Right hindlimb (tissue), 1 donor: ENCODE measurements at regions not wholly inside any gene's neighbourhood (a gene's known extent, or its start where the extent isn't known, plus 50 kb on each side); places are given as distances from the start of the nearest gene placed in this dataset.
"Not testable (repeated sequence)": the region's sequence is repeated elsewhere in the genome, so short reads cannot be mapped to it uniquely, and the experiment has no call there.

Experiments
- DNase-seq: peaks from one replicate; pipeline ENCODE4 v3.0.0-alpha.2; 2018

DNA sequence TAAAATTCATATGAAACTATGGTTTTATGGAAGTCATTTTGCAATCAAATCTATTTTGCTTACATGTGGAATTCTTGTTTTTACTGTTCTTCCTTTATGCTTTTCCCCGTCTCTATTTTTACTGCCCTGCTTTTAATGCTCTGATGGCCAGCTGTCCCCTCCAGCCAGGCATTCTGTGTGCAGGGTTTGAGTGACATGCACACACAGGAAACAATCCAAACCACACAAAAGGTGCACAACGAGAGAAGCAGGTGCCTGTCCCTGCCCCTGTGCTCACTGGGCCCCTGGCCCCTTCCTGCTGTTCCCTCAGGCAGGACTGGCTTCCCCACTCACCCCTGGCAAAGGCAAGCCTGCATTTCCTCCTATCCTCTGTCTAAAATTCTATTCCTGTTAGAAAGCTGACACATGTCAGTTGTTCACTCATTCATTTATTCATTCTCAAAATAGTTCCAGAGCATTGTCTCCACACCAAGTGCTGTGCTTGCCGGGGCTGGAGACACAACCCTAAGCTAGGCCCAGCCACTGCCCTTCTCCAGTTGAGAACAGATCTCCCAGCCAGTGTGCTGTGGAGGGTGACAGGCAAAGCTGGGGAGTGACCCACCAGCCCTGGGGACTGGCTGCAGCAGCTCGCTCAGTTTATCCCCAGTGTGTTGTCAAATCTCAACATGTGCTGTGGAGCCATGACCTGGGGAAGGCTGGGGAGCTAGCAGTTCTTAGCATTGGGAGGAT is 346.3 kb downstream of the FBXW7 start:
- DNase-seq, result no peak

- no peak for DNase-seq
Measured at GRCh38 chr4:152188801-152189200, 347.1 kb downstream of the FBXW7 start.

DNA sequence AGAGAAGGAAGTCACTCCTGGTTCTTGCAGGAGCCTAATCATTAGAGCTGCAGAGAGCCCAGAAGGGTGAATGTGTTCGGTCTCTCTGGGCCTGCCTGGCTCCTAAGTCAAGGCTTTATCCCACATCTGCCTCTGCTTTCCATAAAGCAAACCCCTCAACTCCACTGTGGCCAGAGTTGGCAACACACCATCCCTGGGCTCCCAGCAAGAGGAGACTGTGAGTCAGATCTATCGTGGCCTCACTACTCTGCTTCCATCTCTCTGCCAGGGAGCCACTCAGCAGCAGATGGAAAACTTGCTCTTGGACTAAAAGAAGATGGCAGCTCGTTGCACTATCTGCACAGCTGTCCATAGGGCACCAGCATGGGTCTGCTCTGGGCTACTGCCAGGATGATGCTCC is 348.2 kb downstream of the FBXW7 start:
- DNase-seq, result no peak

DNA sequence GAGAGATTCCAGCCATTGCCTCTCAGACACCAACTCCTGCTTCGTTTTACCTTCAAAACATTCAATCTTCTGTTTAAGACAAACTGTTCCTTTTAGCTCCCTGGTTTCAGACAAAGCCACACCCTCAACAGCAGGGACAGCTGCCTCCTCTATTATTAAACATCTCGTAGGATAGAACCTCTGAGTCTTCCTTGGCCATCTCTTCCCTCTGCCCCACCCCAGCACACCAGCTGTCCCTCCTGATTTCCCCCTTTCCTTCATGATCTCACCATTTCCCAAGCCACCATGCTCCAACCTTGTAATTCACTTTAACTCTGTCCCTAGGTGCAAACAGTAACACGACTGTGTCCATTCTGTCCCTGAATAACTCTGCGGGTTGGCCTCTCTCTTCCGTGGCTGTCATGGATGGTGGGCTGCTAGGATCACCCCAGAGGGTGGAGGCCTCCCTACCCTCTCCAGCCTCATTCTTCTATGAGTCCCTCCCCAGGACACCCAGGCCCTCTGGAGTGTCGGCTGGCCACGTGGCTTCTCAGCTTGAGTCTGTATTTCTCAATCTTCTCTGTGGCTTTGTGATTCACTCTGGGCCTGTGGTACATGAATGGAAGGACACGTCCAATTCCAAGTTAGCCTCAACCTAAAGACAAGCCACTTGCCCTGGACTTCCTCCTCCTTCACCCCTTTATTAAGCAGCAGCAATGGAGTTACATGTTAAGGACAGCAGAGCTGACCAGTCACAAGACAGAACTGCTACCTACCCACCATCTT is 349.9 kb downstream of the FBXW7 start:
- DNase-seq, result no peak

GRCh38 chr4:152181150-152181549 is 354.7 kb downstream of the FBXW7 start:
- DNase-seq, result no peak

DNA sequence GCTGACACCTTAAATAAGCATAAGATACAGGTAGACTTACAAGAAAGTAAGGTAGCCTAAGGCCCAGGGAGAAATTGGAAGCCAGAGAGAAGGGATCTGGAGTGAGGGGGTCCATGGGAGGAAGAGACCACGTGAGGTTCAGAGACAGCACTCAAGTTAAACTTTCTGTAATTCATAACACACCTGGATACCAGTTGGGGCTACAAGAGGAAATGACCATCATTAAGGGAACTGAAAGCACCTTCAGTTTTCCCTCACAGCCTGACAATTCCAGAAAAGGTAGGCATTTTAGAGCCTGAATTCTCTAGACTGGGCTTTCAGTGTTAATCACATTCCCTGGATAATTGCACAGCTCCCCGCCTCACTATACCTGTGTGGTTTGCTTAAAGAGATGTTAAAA is 355.5 kb downstream of the FBXW7 start:
- no peak for DNase-seq

DNA sequence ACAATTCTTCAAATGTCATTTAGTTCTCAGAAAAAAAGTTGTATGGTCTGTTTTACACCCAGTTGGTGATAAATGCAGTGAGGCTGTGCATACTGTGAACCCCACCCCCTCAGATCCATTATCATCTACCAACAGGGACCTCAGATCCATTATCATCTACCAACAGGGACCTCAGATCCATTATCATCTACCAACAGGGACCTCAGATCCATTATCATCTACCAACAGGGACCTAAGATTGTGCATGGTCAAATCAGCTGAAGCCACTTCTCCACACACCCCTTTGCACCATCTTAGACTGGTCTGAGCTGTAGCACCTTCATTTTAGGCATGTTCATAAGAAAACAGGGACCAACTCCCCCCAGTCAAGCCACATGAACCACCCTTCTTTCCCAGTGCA is 358.4 kb downstream of the FBXW7 start:
- not testable (repeated sequence) for DNase-seq

DNA sequence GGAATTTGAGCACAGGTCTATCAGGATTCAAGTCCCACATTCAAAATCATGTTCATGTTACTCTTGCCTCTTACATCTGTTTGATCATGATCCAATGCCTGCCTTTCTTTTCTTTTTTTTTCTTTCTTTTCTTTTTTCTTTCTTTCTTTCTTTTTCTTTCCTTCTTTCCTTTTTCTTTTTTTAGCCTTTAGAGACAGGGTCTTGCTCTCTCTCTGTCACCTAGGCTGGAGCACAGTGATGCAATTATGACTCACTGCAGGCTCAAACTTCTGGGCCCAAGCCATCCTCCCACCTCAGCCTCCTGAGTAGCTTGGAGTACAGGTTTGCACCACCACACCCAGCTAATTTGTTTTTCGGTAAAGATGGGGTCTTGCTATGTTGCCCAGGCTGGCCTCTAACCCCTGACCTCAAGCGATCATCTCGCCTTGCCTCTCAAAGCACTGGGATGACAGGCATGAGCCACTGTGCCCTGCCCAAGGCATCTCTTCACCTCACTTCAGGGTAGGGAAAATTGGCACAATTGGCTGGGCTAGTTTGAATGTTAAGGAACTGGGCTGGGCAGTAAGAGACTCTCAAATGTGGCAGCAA is 359.2 kb downstream of the FBXW7 start:
- no peak for DNase-seq

GRCh38 chr4:152175586-152175985 is 360.3 kb downstream of the FBXW7 start:
- DNase-seq, result no peak

DNA sequence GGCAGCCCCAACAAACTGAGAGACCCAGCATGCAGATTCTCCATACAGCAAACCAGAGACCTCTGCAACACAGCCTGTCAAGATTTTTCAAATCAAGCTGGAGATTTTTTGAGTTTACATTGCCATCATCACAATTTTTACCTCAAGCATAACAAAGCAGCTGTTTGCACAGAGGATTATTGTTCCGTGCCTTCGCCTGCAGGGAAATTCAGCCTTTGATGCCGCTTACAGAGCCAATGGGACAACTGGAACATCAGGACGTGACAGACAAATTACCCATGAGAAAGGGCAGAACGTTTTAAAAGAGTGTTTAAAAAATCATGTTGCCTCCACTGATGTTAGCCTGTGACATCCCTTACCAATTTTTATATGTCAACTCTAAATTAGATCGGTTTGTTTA is 363.7 kb downstream of the FBXW7 start:
- no peak for DNase-seq

DNA sequence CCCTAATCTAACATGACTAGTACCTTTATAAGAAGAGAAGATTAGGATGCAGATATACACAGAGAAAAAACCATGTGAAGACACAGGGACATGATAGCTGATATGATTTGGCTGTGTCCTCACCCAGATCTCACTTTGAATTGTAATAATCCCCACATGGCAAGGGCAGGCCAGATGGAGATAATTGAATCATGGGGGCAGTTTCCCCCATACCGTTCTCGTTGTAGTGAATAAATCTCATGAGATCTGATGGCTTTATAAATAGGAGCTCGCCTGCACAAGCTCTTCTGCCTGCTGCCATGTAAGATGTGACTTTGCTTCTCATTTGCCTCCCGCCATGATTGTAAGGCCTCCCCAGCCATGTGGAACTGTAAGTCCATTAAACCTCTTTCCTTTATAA is 364.3 kb downstream of the FBXW7 start:
- DNase-seq, result no peak

DNA sequence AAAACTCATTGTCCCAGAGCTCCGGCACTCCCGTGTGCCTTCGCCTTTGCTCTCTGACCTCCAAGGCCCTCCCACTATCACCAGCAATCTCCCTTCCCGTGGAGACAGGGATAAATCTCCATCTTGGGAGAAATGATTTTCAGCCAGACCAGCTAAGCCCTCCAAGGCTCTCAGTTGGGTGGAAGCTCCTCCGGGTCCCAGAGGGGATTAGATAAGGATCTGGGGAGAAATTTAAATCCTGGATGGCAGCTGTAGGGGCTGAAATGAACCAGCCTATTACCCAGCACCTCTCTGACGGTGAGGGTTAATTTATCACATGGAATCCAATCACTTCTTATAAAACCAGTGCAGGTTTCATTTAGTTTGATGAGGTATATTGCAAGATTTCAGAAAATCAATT is 366.2 kb downstream of the FBXW7 start:
- DNase-seq, result no peak

- no peak for DNase-seq
Measured at GRCh38 chr4:152168987-152169616, 366.8 kb downstream of the FBXW7 start.

DNA sequence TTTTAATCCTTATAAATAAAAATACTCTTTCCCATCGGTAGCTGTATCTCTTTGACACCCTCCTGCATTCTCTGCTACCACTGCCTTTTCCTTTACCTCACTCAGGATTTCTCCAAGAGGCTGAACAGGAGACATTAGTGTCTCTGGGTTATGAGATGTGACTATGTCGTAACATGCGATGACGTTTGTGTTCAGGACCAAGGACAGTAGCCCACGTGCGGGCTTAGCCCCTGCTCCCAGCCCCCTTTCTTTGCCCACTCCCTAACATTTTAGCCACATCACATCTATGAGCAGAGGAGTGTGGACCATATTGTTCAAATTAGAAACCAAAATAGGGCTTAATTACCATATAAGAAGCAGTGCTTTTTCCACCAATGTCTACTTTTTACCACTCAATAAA is 369.3 kb downstream of the FBXW7 start:
- DNase-seq, result peak; percentile 39

DNA sequence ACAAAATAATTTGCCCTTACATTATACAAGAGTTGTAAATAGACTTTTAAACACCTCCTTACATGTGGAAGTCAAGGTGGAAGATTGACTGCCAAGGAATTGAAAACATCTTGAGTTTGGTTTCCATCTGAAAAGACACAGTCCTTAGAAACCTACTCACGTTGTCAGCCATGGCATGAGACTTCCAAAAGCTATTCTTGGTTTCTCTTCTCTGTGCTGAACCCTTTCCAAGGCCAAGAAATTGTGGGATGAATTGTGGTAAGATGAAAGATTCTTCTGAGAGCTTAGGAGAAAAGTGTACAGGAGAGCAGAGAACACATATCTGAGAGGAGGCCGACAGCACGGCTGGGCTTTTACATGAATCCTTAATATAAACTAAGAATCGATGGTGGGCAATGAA is 370.0 kb downstream of the FBXW7 start:
- DNase-seq, result no peak

DNA sequence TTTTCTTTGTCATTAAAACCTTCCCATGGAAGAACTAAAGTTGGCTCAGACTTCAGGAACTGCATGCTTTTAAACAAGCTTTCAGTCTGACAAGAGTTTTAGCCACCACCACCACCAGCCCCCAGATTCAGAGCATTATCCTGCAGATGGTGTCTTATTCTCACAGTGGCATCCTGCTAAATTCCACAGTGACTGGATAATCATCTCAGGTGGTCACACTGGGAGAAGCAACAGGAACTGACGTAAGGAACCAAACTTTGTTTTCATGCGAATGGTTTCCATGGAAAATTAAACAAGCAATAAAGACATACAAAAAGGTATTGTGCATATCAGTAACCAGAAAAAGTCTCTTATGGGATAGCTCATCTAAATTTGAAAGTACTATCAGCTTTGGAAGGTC is 370.7 kb downstream of the FBXW7 start:
- no peak for DNase-seq

- DNase-seq, result no peak
Measured at GRCh38 chr4:152164561-152164960, 371.3 kb downstream of the FBXW7 start.

DNA sequence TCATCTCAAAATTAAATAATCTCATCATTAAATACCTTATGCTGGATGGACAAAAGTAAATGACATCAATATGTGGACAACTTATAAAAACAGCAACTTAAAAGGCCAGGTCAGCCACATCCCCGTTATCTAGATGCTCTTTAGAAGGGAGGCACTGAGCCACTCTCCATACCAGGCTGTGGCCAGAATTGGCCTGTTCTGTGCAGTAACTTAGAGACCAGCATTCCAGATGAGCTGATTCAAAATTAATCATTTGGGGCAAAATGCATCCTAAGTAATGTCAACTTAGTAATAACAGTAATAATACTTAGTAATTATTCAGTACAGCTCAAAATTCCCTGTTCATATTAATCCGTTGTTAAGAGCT is 373.6 kb downstream of the FBXW7 start:
- DNase-seq, result no peak

DNA sequence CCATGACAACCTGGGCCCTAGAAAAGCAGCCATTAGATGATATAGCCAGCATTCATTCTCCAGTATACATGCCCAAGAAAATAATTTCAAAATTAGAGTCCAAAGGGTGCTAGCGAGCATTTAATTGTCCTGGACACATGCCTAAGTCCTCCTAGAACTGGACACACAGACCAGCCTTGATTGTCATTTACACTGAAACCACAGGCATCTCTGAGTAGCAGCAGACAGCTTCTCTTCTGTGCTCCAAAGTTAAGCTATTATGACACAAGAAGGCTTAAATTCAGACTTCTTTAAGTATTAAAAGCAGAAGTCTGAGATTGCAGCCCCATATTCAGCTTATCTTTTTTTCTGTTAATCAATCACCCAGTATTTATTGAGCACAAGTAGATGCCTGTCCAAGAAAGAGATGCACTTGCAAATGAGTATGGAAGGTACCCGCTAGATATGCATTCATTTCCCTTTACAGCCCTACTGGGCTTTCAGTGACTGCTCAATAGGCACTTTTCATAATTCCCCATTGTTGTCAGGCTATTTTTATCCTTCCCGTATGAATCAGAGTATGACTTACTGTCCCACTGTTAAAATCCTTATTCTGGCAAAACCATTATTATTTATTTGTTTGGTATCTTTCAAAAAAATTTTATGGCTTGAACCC is 374.1 kb downstream of the FBXW7 start:
- no peak for DNase-seq

GRCh38 chr4:152160225-152160800 is 375.6 kb downstream of the FBXW7 start:
- DNase-seq, result no peak

DNA sequence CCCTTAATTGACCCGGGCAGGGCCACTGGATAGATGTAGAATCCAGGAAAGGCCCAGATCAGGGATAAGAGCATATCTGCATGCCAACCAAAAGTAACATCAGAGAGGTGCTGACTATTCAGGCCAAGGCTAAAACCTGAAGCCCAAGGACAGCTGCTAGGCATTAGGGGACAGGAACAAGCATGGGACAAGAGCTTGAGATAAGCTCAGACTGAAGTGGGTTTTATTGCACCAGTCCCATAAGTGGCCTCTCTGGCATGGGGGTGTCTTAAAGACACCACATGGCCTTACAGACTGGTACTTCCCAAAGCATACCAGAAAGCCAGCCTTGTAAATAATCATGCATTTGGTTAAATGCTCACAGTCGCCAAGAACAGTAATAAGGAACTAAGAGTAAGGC is 376.1 kb downstream of the FBXW7 start:
- DNase-seq, result no peak

DNA sequence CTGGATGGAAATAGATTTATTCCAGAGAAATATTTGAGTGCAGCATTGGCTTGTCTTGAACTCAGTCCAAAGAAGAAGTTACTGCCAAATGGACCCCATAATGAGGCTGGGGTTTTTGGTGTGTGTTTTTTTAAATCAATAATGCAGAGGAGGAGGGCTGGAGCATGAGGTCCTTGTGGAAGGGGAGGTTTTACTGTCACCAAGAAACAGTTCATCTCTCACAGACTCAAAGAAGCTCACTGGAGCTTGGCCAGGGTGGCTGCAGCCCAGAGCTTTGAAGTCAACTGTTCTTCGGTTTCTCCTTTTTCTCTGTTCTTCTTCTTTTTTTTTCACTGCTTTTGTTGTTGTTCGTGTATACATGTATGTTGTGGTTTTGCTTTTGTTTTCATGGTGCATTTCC is 377.7 kb downstream of the FBXW7 start:
- no peak for DNase-seq

DNA sequence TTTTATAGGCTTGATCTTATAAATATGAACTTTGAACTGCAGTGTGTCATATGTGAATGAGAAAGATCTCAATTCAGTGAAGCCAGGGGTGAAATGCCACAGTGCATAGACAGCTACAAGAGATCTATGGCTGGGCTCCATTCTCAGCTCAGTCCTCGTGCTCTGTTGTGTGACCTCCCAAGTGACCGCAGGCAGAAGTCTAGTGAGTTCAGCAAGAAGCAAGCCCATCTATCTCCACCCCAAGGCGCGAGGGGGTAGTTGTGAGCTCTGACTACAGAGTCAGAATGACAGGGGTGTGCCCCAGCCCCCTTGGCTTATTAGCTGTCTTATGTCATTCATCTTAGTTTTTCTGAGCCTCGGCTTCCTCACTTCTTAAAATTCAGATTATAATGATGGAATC is 378.3 kb downstream of the FBXW7 start:
- DNase-seq, result no peak
